ENCODE measurements at regions not wholly inside any gene's neighbourhood (a gene's known extent, or its start where the extent isn't known, plus 50 kb on each side); places are given as distances from the start of the nearest gene placed in this dataset.
A peak's percentile ranks its signal among the peaks of the same experiment; 100 is the strongest.

DNA sequence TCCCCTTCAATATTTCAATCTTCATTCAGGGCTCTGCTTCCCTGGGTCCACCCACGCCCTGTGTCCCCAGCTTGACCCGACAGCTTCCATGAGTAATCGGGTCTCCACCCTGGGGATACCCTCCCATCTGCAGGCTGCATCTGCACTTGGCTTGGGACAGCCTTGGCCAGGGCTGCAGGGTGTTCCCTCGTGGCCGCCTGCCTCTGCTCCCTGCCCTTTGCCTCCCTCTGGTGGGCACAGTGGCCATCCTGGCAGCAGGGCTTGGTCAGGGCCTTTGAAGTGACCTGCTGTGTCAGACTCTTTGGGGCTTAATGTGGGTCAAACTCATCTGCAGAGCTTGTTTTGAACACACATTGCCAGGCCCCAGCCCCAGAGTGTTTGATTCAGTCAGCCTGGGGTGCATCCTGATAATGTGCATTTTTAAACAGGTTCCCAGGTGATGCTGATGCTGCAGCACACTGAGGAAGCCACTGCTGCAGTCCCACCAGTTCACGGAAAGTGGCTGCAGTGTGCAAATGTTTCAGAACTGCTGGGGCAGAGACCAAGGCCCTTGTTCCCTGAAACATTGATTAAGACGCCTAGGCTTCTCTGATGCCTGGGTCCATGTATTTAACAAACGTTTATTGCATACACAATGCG, 80.7 kb upstream of the SEC61G start:
- Histone ChIP-seq H3K9me3 (ENCODE audit: control insufficient read depth, low read length) (no peaks in the 10 kb centered on the region), H3K4me1 (ENCODE audit: control insufficient read depth in 1 of 2, insufficient read depth in 2 of 2, low read length in 2 of 2) (peaks cover 4 to 5% of the 10 kb centered on the region in 2 donors), H3K4me3 (ENCODE audit: low read length in 2 of 2) (no peak overlapping the region), H3K27ac (ENCODE audit: low read depth in 1 of 2, low read length in 2 of 2) (no peak overlapping the region), H3K27me3 (ENCODE audit: control insufficient read depth in 1 of 2, insufficient read depth in 2 of 2, low read length in 1 of 2) (no peaks in the 10 kb centered on the region), H3K36me3 (ENCODE audit: control insufficient read depth in 1 of 2, insufficient read depth in 2 of 2, low read length in 1 of 2) (no peaks in the 10 kb centered on the region)
- ATAC-seq (ENCODE audit: low FRiP score), result peak; percentile 82
- intact Hi-C loops (cut with DNase I), result loop anchor here (2.0 to 5.0 kb wide), 5 partner anchors 51 to 415 kb away; no protein-coding TSS in a partner anchor
- peak; percentile 85 to 90 for DNase-seq
- 42 to 44% methylated on average over 9 of the region's 9 CpGs for WGBS, 2 donors

DNA sequence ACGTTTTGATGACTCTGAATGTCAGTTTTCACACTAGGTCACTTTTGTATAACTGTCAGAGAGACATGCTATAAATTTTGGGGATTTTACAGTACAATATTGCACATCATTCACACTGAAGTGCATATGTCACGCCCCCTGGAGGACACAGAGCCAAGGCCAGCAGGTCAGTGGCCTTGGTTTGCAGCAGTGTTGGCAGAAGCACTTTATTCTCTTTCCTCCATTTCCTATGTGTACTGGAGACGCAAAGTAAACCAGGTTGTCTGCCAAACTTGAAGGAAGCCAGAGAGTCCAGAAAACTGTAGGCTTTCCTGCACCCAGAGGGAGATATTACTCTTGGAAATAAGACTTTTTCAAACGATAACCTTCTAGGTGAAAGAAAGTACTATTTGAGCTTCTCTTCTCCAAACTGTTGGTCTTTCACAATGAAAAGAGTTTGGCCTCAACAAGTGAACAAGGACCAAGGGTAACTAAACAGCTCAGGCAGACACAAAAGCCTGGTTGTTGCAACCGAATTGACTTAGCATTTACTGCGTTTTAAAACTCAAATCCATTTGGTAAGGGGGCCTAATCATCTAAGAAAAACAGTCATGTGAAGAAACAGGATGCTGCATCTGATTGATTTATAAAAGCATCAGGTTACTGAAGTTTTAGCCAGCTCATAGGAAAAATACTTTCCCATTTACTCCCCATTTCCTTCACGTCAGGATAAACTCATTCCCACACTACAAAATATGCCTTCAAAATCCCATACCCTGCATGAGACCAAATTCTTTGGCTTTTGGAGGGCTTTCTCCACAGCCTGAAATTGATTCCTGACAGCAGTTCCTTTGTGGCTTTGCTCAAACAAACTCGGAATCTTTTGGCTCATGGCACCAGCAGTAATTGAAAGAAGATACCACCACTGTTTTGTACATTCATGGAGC, 83.0 kb upstream of the SEC61G start:
- Histone ChIP-seq H3K27ac (ENCODE audit: low read depth in 1 of 2, low read length in 2 of 2) (no peak overlapping the region), H3K27me3 (ENCODE audit: control insufficient read depth in 1 of 2, insufficient read depth in 2 of 2, low read length in 1 of 2) (no peaks in the 10 kb centered on the region), H3K4me1 (ENCODE audit: control insufficient read depth in 1 of 2, insufficient read depth in 2 of 2, low read length in 2 of 2) (peaks cover 1 to 5% of the 10 kb centered on the region in 2 donors), H3K4me3 (ENCODE audit: low read length in 2 of 2) (no peak overlapping the region), H3K9me3 (ENCODE audit: control insufficient read depth, low read length) (no peaks in the 10 kb centered on the region), H3K36me3 (ENCODE audit: control insufficient read depth in 1 of 2, insufficient read depth in 2 of 2, low read length in 1 of 2) (no peaks in the 10 kb centered on the region)
- ATAC-seq (ENCODE audit: low FRiP score) (no peak), DNase-seq (peak in 1 of 2 donors; percentile 51)
- intact Hi-C loops (cut with DNase I), result loop anchor here in 1 of 2 donors (5.0 kb wide), 1 partner anchor 65 kb away; no protein-coding TSS in a partner anchor
- 37% methylated on average over 8 of the region's 8 CpGs for WGBS, 2 donors

DNA sequence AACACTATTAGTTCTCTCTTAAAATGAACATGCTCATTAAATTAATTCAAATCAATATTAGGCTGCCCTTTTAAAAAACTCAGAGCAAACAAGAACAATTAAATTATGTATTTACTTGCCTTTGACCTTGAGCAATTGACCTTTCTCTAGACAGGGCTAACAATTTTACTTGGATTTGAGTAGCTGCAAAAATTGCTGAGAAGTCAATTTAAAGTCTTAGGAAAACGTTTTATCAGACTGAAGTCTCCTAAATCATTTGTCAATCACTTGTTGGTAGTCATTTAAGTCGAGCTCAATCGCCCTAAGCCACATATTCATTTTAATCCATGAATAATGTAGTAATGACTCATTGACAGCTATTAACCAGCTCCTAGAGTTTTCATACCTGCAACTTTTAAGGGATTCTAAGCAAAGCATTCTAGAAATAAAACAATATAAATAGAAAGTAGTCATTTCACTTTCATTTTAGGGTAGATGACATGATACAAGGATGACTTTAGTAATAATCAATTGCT, 84.9 kb upstream of the SEC61G start:
- H3K36me3 ChIP-seq (ENCODE audit: control insufficient read depth in 1 of 2, insufficient read depth in 2 of 2, low read length in 1 of 2), result no peaks in the 10 kb centered on the region
- intact Hi-C loops (cut with DNase I), result loop anchor here in 1 of 2 donors (5.0 kb wide), 1 partner anchor 67 kb away; no protein-coding TSS in a partner anchor
- H3K9me3 ChIP-seq (ENCODE audit: control insufficient read depth, low read length), result no peaks in the 10 kb centered on the region
- H3K4me3 ChIP-seq (ENCODE audit: low read length in 2 of 2), result no peak overlapping the region
- DNase-seq, result no peak
- no peaks in the 10 kb centered on the region for H3K27me3 ChIP-seq (ENCODE audit: control insufficient read depth in 1 of 2, insufficient read depth in 2 of 2, low read length in 1 of 2)
- no peak for ATAC-seq (ENCODE audit: low FRiP score)
- H3K4me1 ChIP-seq (ENCODE audit: control insufficient read depth in 1 of 2, insufficient read depth in 2 of 2, low read length in 2 of 2), result no peaks in the 10 kb centered on the region
- 75 to 80% methylated on average over 3 of the region's 3 CpGs for WGBS, 2 donors
- no peak overlapping the region for H3K27ac ChIP-seq (ENCODE audit: low read depth in 1 of 2, low read length in 2 of 2)

DNA sequence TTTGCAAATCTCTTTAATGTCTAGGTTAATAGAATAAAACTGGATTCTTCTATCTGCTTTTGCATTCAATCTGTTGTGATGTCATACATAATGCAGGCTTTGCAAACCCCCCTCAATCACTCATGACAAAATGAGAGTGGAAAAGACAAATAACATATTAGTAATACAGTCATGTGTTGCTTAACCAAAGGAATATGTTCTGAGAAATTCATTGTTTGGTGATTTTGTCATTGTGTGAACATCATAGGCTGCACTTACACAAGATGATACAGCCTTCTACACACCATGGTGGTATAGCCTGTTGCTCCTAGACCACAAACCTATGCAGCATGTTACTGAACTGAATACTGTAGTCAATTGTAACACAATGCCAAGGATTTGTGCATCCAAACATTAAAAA, 87.3 kb upstream of the SEC61G start:
- Histone ChIP-seq H3K4me1 (ENCODE audit: control insufficient read depth in 1 of 2, insufficient read depth in 2 of 2, low read length in 2 of 2) (no peaks in the 10 kb centered on the region), H3K9me3 (ENCODE audit: control insufficient read depth, low read length) (no peaks in the 10 kb centered on the region), H3K27me3 (ENCODE audit: control insufficient read depth in 1 of 2, insufficient read depth in 2 of 2, low read length in 1 of 2) (no peaks in the 10 kb centered on the region), H3K4me3 (ENCODE audit: low read length in 2 of 2) (no peak overlapping the region), H3K27ac (ENCODE audit: low read depth in 1 of 2, low read length in 2 of 2) (no peak overlapping the region), H3K36me3 (ENCODE audit: control insufficient read depth in 1 of 2, insufficient read depth in 2 of 2, low read length in 1 of 2) (no peaks in the 10 kb centered on the region)
- intact Hi-C loops (cut with DNase I), result no loop called here
- ATAC-seq (ENCODE audit: low FRiP score) (no peak), DNase-seq (no peak)

DNA sequence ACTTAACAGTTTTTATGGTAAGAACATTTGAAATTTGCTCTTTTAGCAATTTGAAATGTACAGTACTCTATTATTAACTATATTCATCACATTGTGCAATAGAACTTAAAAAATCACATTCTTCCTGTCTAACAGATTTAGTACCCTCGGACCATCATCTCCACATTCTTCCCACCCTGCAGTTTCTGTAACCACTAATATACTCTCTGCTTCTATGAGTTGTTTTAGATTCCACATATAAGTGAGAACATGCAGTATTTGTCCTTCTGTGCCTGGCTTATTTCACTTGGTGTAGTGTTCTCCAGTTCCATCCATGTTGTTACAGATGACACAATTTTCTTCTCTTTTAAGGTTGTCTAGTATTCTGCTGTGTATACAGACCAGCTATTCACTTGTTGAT, 88.9 kb upstream of the SEC61G start:
- Histone ChIP-seq H3K27ac (ENCODE audit: low read depth in 1 of 2, low read length in 2 of 2) (no peak overlapping the region), H3K9me3 (ENCODE audit: control insufficient read depth, low read length) (no peaks in the 10 kb centered on the region), H3K4me1 (ENCODE audit: control insufficient read depth in 1 of 2, insufficient read depth in 2 of 2, low read length in 2 of 2) (no peaks in the 10 kb centered on the region), H3K4me3 (ENCODE audit: low read length in 2 of 2) (no peak overlapping the region), H3K27me3 (ENCODE audit: control insufficient read depth in 1 of 2, insufficient read depth in 2 of 2, low read length in 1 of 2) (no peaks in the 10 kb centered on the region), H3K36me3 (ENCODE audit: control insufficient read depth in 1 of 2, insufficient read depth in 2 of 2, low read length in 1 of 2) (no peaks in the 10 kb centered on the region)
- intact Hi-C loops (cut with DNase I), result no loop called here
- ATAC-seq (ENCODE audit: low FRiP score) (no peak), DNase-seq (no peak)
- 32 to 51% methylated on average over 1 of the region's 1 CpG for WGBS, 2 donors

DNA sequence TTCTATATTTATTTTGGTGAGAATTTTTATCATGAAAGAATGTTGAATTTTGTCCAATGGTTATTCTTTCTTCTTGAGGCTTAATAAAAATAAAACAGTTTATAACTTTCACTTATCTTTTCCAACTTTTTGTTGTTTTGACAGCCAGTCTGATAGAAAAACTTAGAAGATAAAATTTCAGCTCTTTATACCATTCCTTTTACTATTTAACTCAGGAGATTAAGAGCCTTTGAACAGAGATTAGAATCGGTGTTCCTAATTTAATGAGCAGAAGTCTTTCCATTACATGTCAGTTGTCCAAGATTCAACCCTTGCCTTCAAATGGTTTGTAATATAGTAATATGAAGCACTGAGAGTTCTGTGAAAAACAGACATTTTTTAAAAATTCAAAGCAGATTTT, 97.8 kb upstream of the SEC61G start:
- Histone ChIP-seq H3K4me1 (ENCODE audit: control insufficient read depth in 1 of 2, insufficient read depth in 2 of 2, low read length in 2 of 2) (no peaks in the 10 kb centered on the region), H3K27ac (ENCODE audit: low read depth in 1 of 2, low read length in 2 of 2) (no peak overlapping the region), H3K9me3 (ENCODE audit: control insufficient read depth, low read length) (no peaks in the 10 kb centered on the region), H3K27me3 (ENCODE audit: control insufficient read depth in 1 of 2, insufficient read depth in 2 of 2, low read length in 1 of 2) (no peaks in the 10 kb centered on the region), H3K36me3 (ENCODE audit: control insufficient read depth in 1 of 2, insufficient read depth in 2 of 2, low read length in 1 of 2) (no peaks in the 10 kb centered on the region), H3K4me3 (ENCODE audit: low read length in 2 of 2) (no peak overlapping the region)
- WGBS, 2 donors, result 2 to 7% methylated on average over 1 of the region's 1 CpG
- intact Hi-C loops (cut with DNase I), result no loop called here
- no peak for ATAC-seq (ENCODE audit: low FRiP score)
- DNase-seq, result no peak

DNA sequence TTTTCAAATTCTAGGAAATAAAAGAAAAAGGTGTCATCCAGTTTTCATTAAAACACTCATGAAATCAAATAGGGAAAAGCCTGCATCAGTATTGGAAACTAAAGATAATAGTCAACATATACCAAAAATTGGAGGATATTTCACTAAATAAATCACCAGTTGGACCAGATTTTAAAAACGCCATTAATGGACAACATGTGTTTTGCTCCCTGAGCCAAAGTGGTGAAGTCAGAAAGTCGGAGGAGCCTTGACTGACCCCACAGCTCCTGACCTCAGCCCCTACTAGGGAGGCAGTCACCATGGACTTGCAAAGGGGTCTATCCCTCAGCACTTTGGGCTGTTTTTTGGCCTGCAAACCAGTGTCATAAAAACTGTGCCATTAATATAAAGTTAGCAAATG, 98.3 kb upstream of the SEC61G start:
- H3K4me3 ChIP-seq (ENCODE audit: low read length in 2 of 2), result no peak overlapping the region
- DNase-seq (no peak), ATAC-seq (ENCODE audit: low FRiP score) (no peak)
- no peak overlapping the region for H3K27ac ChIP-seq (ENCODE audit: low read depth in 1 of 2, low read length in 2 of 2)
- intact Hi-C loops (cut with DNase I), result no loop called here
- no peaks in the 10 kb centered on the region for H3K4me1 ChIP-seq (ENCODE audit: control insufficient read depth in 1 of 2, insufficient read depth in 2 of 2, low read length in 2 of 2)
- no peaks in the 10 kb centered on the region for H3K9me3 ChIP-seq (ENCODE audit: control insufficient read depth, low read length)
- no peaks in the 10 kb centered on the region for H3K27me3 ChIP-seq (ENCODE audit: control insufficient read depth in 1 of 2, insufficient read depth in 2 of 2, low read length in 1 of 2)
- H3K36me3 ChIP-seq (ENCODE audit: control insufficient read depth in 1 of 2, insufficient read depth in 2 of 2, low read length in 1 of 2), result no peaks in the 10 kb centered on the region
- 15 to 25% methylated on average over 2 of the region's 2 CpGs for WGBS, 2 donors

DNA sequence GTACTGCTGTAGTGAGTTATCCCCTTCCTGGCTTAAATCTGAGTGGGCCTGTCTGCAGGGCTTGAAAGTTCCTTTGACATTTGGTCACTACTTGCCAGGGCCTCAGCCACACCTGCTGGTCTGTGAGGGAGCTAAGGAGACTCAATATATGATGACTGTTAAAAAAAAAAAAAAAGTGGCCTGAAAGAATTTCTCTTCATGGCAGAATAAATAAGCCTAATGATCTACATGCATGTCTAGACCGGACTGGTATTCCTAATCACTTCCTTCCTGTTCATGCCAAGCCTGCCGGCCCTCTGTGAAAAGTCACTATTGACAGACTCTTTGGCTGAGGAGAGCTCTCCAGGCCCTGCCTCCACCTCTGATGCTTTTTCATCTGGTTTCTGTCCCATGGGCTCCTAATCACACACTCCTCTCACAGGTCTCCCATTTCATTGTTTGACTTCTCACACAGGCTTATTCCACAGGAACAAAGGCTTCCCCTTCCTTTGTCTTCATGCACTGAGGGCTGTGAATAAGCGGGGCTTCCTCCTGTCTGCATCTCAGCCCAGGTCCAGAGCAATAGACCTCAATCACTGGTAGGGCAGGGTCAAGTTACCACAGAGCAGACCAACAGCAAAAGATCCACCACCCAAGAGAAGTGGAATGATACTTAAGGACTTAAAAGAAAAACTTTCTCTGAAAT, 99.1 kb upstream of the SEC61G start:
- Histone ChIP-seq H3K9me3 (ENCODE audit: control insufficient read depth, low read length) (no peaks in the 10 kb centered on the region), H3K36me3 (ENCODE audit: control insufficient read depth in 1 of 2, insufficient read depth in 2 of 2, low read length in 1 of 2) (no peaks in the 10 kb centered on the region), H3K27me3 (ENCODE audit: control insufficient read depth in 1 of 2, insufficient read depth in 2 of 2, low read length in 1 of 2) (no peaks in the 10 kb centered on the region), H3K27ac (ENCODE audit: low read depth in 1 of 2, low read length in 2 of 2) (no peak overlapping the region), H3K4me3 (ENCODE audit: low read length in 2 of 2) (no peak overlapping the region), H3K4me1 (ENCODE audit: control insufficient read depth in 1 of 2, insufficient read depth in 2 of 2, low read length in 2 of 2) (no peaks in the 10 kb centered on the region)
- 52 to 60% methylated on average over 3 of the region's 3 CpGs for WGBS, 2 donors
- ATAC-seq (ENCODE audit: low FRiP score) (no peak), DNase-seq (no peak)
- intact Hi-C loops (cut with DNase I), result no loop called here
